A549 (cell line): ENCODE measurements at regions not wholly inside any gene's neighbourhood (a gene's known extent, or its start where the extent isn't known, plus 50 kb on each side); places are given as distances from the start of the nearest gene placed in this dataset.

Source experiments
- ATAC-seq, 2 experiments: fragments of 200-7000 bp in 1 of 2; fragments of >200 bp in 1 of 2; cut with Nextera tagmentation in 1 of 2; cut with Tn5 transposase in 1 of 2; 3 replicates each; pipeline versions ENCODE4 v1.8.0 to v1.9.1; 2018 to 2020; ENCODE audit warnings: mild to moderate bottlenecking in 1 of 2, moderate library complexity in 1 of 2
- CTCF ChIA-PET: fragments of 300-600 bp; sonication (Branson Sonifier 250); formaldehyde crosslinking; extraction: SDS; loops from one replicate; lab custom pipeline; 2021; ENCODE audit warnings: antibody characterized with exemption, inconsistent platforms; lab: Yijun Ruan, JAX
- POLR2A ChIA-PET: fragments of 350-600 bp; formaldehyde crosslinking; extraction: SDS; loops from one replicate; lab custom pipeline; 2021; ENCODE audit warnings: antibody characterized with exemption, inconsistent platforms; lab: Yijun Ruan, JAX
- DNase-seq, 2 experiments: peaks; one replicate each; pipeline versions ENCODE4 v3.0.0 to v3.0.0-alpha.2; 2011 to 2016; ENCODE audit warnings: low read depth in 1 of 2, low spot score in 1 of 2
- FAIRE-seq: peaks from 2 replicates; lab custom pipeline; 2011; peaks lifted over from hg19 to GRCh38; lab: Jason Lieb, UNC
- H3K27ac ChIP-seq, 2 experiments: fragments of >200 bp; sonication (Bioruptor Twin); formaldehyde crosslinking; 3 replicates each; pipeline ENCODE4 v1.5.1; 2016 to 2017
- H3K4me1 ChIP-seq: fragments of >200 bp; sonication (Bioruptor Twin); formaldehyde crosslinking; 3 replicates; pipeline ENCODE4 v1.6.1; 2016
- H3K4me2 ChIP-seq: fragments of >200 bp; sonication (Bioruptor Twin); formaldehyde crosslinking; 3 replicates; pipeline ENCODE4 v1.6.1; 2016
- H3K4me3 ChIP-seq: fragments of >200 bp; sonication (Bioruptor Twin); formaldehyde crosslinking; 3 replicates; pipeline ENCODE4 v1.5.1; 2016
- H3K9me3 ChIP-seq: fragments of >200 bp; sonication (Bioruptor Twin); formaldehyde crosslinking; 3 replicates; pipeline ENCODE4 v1.6.1; 2016
- CBX2 ChIP-seq: fragments of 200-600 bp; sonication (generic); IDR thresholded peaks from 2 replicates; pipeline ENCODE4 v1.6.1; 2016; ENCODE audit warnings: low read depth, mild to moderate bottlenecking, borderline replicate concordance
- CEBPB ChIP-seq, 2 experiments: fragments of >200 bp in 1 of 2; sonication (Bioruptor Twin) in 1 of 2; formaldehyde crosslinking in 1 of 2; IDR thresholded peaks; 2 replicates each; pipeline ENCODE4 v1.6.1; 2012 to 2016
- CHD4 ChIP-seq: fragments of 200-600 bp; sonication (generic); IDR thresholded peaks from 2 replicates; pipeline ENCODE4 v1.6.1; 2016; ENCODE audit warnings: antibody characterized with exemption, mild to moderate bottlenecking, borderline replicate concordance
- EP300 ChIP-seq, 2 experiments: fragments of >200 bp; sonication (Bioruptor Twin); formaldehyde crosslinking; IDR thresholded peaks; 2 replicates in 1 of 2; 3 replicates in 1 of 2; pipeline ENCODE4 v1.6.1; 2016 to 2017
- GATA3 ChIP-seq: IDR thresholded peaks from 2 replicates; pipeline ENCODE4 v1.6.1; 2012; ENCODE audit warnings: borderline replicate concordance
- HDAC2 ChIP-seq: fragments of 200-600 bp; sonication (generic); IDR thresholded peaks from 2 replicates; pipeline ENCODE4 v1.6.1; 2016
- HEYL ChIP-seq: fragments of 250-450 bp; sonication (Bioruptor Pico); IDR thresholded peaks from 2 replicates; pipeline ENCODE4 v1.8.0; 2021; ENCODE audit warnings: mild to moderate bottlenecking, moderate library complexity
- HMGXB4 ChIP-seq: fragments of 250-450 bp; sonication (Bioruptor Pico); IDR thresholded peaks from 2 replicates; pipeline ENCODE4 v1.5.0; 2021; ENCODE audit warnings: mild to moderate bottlenecking, moderate library complexity, borderline replicate concordance
- HOXB5 ChIP-seq: fragments of 250-450 bp; sonication (Bioruptor Pico); IDR thresholded peaks from 2 replicates; pipeline ENCODE4 v1.5.0; 2020; ENCODE audit warnings: mild to moderate bottlenecking, moderate library complexity
- JUNB ChIP-seq: fragments of >200 bp; sonication (Bioruptor Twin); formaldehyde crosslinking; IDR thresholded peaks from 2 replicates; pipeline ENCODE4 v1.6.1; 2016
- KDM5A ChIP-seq: fragments of 200-600 bp; sonication (generic); IDR thresholded peaks from 2 replicates; pipeline ENCODE4 v1.6.1; 2016; ENCODE audit warnings: antibody characterized with exemption, mild to moderate bottlenecking
- MAFK ChIP-seq: fragments of 450-650 bp; IDR thresholded peaks from 2 replicates; pipeline ENCODE4 v1.6.1; 2014; ENCODE audit not compliant: partially characterized antibody
- NFE2L2 ChIP-seq: fragments of 150-350 bp; conservative IDR thresholded peaks from 2 replicates; pipeline ENCODE4 v1.6.1; 2014; ENCODE audit warnings: low read length
- NR3C1 ChIP-seq: fragments of >200 bp; sonication (Bioruptor Twin); formaldehyde crosslinking; IDR thresholded peaks from 3 replicates; pipeline ENCODE4 v1.6.1; 2017
- POLR2A ChIP-seq: IDR thresholded peaks from 2 replicates; pipeline ENCODE4 v1.6.1; 2012; ENCODE audit warnings: mild to moderate bottlenecking, low read length
- REST ChIP-seq: fragments of 200-600 bp; sonication (generic); IDR thresholded peaks from 2 replicates; pipeline ENCODE4 v1.6.1; 2016; ENCODE audit warnings: antibody characterized with exemption, mild to moderate bottlenecking, moderate library complexity
- SMC3 ChIP-seq: fragments of >200 bp; sonication (Bioruptor Twin); formaldehyde crosslinking; IDR thresholded peaks from 3 replicates; pipeline ENCODE4 v1.6.1; 2018; ENCODE audit warnings: inconsistent platforms
- USF2 ChIP-seq: fragments of 450-650 bp; IDR thresholded peaks from 2 replicates; pipeline ENCODE4 v1.6.1; 2014; ENCODE audit warnings: antibody characterized with exemption
- ZFP36 ChIP-seq: fragments of 450-650 bp; IDR thresholded peaks from 2 replicates; pipeline ENCODE4 v1.6.1; 2014; ENCODE audit warnings: borderline replicate concordance; ENCODE audit not compliant: partially characterized antibody
- ZSCAN20 ChIP-seq: fragments of 250-450 bp; sonication (Bioruptor Pico); IDR thresholded peaks from 2 replicates; pipeline ENCODE4 v1.8.0; 2022; ENCODE audit warnings: mild to moderate bottlenecking, moderate library complexity
- whole genome bisulfite sequencing: methylation state at CpG from one replicate; pipeline ENCODE4 v1.1.6; 2017; ENCODE audit errors: missing lambda C conversion rate; 5-methylcytosine and 5-hydroxymethylcytosine counted together
- TF ChIP-seq, protein P1 (sequence below): fragments of >200 bp; sonication (Bioruptor Twin); formaldehyde crosslinking; IDR thresholded peaks from 3 replicates; pipeline ENCODE4 v1.6.1; 2016

DNA sequence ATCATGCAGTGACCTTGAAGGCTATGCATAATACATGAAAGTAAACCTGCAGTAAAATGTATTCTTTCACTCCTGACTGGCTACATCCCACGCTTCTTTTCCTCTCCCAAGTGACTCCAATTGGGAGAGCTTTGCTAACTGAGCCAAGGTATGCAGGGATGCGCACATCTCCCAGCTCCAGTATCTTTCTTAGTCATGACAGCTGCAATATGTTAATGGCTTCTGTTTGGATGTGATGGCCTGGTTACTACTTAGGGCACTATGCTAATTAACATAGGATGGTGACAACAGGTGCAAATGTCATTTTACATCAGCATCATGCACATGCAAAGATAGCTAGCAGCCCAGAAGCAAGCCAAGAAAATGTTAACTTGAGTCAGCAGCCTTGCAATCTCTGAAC lies 134.7 kb downstream of the POU4F1 start:
- FAIRE-seq: no peak
- H3K9me3 ChIP-seq: no peaks in the 10 kb centered on the region
- no peak overlapping the region for H3K4me2 ChIP-seq
- no peaks in the 10 kb centered on the region for H3K4me1 ChIP-seq
- WGBS: 0% methylated on average over 2 of the region's 2 CpGs
- ATAC-seq: no peak
- H3K27ac ChIP-seq: no peak overlapping the region
- no peak for DNase-seq
- ChIA-PET CTCF (no interaction called here), POLR2A (no interaction called here)
- no peak overlapping the region for H3K4me3 ChIP-seq
- no peak for TF ChIP-seq ZSCAN20 (CRISPR knock-in tag)
- TF ChIP-seq, all 56 proteins: peak for 0

DNA sequence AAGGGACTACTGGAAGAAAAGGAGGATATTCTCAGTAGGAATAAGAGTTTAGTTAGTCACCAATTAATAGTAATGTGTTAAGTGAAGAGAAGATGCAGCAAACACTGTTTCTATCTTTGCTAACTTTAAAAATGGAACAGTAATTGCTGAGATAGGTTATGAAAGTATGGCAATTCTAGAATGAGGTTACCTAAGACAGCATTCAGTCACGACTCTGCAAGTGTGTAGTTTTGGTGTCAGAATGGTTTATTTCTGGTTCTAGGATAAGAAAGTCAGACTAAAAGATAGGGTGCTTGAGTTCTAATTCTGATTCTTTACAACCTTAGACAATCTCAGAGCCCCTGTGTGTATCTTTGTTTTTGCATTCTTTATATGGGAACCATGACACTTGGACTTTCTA lies 138.1 kb downstream of the POU4F1 start:
- ATAC-seq: no peak
- H3K9me3 ChIP-seq: no peaks in the 10 kb centered on the region
- H3K4me3 ChIP-seq: no peak overlapping the region
- TF ChIP-seq ZFP36 (no peak), HEYL (CRISPR knock-in tag) (no peak), EP300 (IDR thresholded peaks at IDR 0.05) (no peak), KDM5A (no peak), CBX2 (no peak), USF2 (no peak), SMC3 (no peak), POLR2A (no peak), REST (no peak), MAFK (no peak), CEBPB (IDR thresholded peaks at IDR 0.05) (no peak), NR3C1 (no peak), JUNB (no peak), HOXB5 (CRISPR knock-in tag) (no peak), CHD4 (no peak), HMGXB4 (CRISPR knock-in tag) (no peak), GATA3 (no peak), NFE2L2 (no peak), HDAC2 (no peak)
- TF ChIP-seq, protein P1, sequence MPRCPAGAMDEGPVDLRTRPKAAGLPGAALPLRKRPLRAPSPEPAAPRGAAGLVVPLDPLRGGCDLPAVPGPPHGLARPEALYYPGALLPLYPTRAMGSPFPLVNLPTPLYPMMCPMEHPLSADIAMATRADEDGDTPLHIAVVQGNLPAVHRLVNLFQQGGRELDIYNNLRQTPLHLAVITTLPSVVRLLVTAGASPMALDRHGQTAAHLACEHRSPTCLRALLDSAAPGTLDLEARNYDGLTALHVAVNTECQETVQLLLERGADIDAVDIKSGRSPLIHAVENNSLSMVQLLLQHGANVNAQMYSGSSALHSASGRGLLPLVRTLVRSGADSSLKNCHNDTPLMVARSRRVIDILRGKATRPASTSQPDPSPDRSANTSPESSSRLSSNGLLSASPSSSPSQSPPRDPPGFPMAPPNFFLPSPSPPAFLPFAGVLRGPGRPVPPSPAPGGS: no peak
- TF ChIP-seq, all 56 proteins: peak for 0
- CTCF ChIA-PET: no interaction called here
- H3K4me1 ChIP-seq: no peaks in the 10 kb centered on the region
- H3K4me2 ChIP-seq: no peak overlapping the region
- FAIRE-seq (no peak), DNase-seq (no peak)
- H3K27ac ChIP-seq: no peak overlapping the region
- POLR2A ChIA-PET: no interaction called here
- 0% methylated on average over 1 of the region's 1 CpG for WGBS
